HG02852 (cell line): ENCODE measurements at regions not wholly inside any gene's neighbourhood (a gene's known extent, or its start where the extent isn't known, plus 50 kb on each side); places are given as distances from the start of the nearest gene placed in this dataset.
"Not testable (repeated sequence)": the region's sequence is repeated elsewhere in the genome, so short reads cannot be mapped to it uniquely, and the experiment has no call there.

Experiments used
- ATAC-seq: cut with Tn5 transposase; IDR thresholded peaks from one replicate; pipeline ENCODE4 v1.9.1; 2021; ENCODE audit warnings: mild to moderate bottlenecking, moderate library complexity; ENCODE audit not compliant: unreplicated experiment

DNA sequence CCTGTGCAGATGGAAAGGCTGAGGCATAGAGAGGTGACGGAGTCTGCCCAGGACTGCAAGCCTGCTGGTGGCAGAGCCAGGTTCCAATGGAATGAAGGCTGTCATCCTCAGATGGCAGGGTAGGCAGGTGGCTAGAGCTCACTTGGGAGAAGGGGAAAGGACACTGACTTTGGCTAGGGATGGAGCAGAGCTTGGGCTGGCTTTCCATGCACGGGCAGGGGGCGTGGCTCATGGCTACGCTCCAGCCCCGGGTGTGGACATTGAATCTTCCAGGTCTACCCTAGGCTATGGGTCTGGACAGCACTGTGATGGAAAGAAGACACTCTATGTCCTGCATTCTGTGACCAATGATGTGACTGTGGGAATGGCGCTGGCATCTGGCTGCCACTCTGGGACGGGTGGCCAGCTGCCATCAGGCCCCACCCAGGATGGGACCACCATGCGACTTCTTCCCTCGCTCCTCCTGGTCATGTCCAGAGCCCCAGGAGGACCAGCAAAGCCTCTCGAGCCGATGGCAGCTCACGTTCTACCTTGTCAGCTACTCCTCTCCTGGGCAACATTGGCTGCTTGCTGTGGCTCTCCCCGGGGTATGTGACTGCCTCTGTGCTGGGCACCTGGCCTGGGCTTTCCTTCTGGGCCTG lies 398.7 kb downstream of the TMEM121 start:
- no peak for ATAC-seq

DNA sequence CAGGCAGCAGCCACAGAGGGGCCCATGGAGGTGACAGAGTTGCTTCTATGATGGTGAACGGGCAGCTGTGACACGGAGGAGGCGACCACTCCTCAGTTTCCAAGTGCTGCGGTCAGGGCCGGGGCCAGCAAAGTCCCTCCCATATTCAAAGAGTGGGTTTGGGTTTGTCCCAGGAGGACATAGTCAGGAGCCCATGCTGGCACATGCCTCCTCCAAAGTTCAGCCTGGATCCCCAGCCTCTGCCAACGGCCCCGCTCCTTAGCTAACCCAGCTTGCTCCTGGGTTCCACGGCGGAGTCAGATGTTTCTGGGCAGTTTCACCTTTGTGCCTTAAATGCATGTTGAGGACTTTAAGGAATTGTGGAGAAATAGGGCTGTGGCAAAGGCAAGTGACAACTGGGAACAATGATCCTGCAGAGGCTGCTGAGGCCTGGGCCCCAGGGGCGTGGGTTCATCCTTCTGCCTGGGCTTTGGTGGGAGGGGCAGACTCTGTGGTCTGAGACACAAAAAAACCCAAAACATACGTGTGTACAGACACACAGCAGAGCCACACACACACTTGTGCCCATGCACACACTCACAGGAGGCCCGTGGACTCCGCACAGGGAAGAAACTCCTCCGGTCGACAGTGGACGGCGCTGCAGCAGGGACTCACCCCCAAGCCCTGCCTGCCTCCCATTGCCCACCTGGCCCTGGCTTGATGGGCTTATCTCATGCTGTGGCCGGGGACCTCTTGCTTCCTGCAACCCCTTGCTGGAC lies 399.4 kb downstream of the TMEM121 start:
- ATAC-seq, result no peak

DNA sequence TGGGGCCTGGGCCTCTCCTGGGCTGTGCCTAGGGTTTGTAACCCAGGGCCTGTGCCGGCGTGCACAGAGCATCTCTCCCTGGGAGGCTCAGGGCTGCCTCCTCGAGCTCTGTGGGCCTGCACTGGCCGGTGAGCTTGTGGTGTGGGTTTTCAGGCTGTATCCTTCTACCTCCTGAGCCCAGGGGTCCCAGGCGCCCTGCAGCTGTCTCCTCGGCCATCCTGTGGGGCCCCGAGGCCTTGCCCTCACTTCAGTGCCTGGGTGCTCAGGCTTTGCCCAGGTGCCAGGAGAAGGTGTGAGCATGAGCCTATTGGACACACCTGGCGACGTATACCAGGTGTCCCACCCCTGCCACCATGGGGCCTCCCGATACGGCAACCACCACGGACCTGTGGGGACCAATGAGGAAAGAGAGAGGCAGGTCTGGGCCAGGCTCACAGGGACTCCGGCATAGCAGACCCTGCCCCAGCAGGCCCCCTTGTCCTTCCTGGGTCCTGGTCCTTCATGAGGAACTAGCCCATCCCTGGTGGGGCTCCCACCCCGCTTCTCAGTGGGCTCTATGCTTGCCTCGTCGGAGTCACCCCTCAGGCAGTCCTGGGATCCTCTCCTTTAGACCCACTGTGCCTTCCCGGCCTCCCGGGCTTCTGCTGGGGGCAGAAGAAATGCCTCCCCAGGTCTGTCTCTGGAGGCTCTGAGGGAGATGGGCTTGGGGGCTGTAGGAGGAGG lies 400.2 kb downstream of the TMEM121 start:
- ATAC-seq, result no peak

DNA sequence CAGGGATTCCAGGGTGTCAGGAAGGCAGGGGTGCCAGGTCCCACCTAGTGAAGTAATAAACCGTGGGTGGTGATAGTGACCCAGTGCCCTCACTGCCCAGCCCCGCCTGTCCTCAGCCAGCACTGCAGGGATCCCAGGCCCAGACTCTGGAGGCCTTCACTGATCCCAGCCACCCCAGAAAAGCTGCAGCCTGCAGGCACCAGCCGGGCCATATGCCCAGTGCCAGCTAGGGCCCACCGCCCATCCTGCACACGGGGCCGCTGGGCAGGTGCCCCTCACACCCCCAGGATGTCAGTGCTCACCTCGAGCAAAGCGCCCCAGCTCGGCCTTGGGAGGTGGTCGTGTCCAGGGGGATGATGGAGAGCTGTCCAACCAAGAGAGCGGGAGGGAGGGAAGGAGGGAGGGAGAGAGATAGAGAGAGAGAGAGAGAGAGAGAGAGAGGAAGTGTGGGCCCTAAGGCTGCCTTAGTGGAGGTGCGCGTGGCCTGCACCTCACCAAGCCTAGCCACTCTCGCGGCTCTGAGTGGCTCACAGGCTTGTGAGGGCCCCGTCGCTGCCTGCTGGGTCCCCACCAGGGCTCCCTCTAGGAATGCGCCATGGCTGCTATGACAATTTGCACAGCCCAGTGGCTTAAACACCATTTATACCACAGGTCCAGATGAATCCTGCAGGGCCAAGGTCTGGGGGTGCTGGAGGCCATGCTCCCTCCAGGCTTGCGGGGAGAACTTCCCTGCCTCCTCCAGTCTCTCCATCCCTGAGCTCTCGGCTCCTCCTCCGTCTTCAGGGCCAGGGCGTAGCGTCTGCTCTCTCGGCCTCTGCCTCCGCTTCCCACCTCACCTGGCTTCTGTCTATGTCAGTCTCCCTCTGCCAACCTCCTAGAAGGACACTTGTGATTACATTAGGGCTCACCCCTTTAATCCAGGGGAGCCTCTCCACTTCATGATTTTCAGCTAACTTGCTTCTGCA lies 401.0 kb downstream of the TMEM121 start:
- no peak for ATAC-seq

DNA sequence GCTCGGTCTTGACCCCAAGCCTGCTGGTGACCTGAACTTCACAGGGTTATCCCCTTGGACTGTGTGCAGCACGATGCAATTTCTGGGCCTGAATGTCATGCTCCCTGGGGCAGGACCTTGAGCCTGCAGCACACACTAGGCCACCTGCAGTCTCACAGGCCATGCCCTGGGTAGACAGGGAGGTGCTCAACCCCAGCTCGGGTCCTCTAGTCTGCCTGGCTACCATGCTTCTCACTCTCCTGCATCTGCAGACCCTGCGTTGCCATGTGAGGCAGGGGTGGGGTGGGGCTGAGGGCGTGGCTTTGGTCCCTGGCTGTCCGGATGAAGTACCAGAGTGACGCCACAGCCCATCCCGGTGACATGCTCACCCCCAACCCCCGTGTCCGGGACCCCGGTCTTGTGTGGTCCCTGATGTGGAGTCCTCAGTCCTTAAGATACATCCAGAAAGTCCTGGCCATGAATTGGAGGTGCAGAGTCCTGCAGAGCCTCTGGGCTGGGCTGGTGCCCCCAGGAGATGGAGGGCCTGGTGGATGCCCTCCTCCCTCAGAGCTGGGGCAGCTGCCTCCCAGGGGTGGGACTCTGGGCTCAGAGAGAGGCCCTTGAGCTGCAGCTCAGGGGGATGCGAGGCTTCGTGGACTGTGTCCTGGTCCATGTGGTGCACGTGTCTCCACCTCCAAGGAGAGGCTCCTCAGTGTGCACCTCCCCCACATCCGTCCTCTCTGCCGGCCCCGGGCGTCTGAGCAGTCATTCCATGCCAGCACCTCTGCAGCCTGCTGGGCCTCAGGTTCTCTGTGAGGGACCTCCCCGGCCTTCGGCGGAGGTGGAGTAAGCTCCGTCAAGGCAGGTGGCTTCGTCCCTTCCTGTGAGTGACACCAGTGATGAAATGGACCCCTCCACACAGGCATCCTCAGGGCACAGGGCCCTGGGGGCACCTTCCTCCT lies 402.1 kb downstream of the TMEM121 start:
- not testable (repeated sequence) for ATAC-seq

DNA sequence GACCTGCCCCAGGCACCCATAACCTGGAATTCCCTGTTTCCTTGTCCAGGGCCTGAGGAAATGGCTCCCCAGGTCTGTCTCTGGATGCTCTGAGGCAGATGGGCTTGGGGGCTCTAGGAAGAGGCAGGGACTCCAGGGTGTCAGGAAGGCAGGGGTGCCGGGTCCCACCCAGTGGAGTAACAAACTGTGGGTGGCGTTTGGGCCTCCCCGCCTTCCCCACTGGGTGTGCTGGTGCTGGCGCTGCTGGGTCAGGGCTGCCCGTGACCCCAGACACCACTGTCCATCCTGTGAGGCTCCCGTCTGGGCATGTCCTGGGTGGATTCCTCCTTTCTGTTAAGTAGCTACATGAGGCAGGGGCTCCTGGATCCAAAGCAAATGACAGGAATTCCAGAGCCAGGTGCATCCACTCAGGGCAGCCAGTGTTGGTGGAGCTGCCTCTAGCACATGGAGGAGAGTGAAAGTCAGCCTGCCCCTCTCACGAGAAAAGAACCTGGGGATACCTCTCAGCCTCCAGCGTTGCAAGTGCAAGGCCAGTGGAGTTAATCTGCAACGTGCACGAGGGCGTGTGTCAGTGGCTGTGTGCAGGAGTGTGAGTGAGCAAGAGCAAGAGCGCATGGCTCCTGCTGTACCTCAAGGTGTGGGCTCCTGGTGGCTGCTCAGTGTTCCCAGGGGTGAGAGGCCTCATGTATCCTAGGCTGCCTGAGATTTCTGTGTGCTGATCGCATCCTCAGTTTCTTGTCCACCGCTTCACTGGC lies 403.1 kb downstream of the TMEM121 start:
- ATAC-seq, result no peak

DNA sequence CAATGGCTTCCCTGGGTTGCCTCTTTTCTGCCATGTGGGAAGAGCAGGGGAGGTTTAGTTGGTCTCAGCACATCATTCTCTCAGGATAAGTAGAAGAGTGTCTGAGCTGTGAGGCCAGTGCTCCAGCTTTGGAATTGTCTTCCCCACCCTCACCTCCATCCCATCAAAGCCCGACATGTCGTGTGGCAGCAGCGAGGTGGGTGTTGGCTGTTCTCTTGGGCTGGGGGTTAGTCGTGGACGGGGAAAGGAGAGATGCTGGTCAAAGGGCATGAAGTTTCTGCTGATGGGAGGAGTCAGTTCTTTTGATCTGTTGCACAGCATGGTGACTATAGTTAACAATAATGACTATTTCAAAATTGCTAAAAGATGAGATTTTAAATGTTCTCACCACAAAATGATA lies 404.2 kb downstream of the TMEM121 start:
- no peak for ATAC-seq

DNA sequence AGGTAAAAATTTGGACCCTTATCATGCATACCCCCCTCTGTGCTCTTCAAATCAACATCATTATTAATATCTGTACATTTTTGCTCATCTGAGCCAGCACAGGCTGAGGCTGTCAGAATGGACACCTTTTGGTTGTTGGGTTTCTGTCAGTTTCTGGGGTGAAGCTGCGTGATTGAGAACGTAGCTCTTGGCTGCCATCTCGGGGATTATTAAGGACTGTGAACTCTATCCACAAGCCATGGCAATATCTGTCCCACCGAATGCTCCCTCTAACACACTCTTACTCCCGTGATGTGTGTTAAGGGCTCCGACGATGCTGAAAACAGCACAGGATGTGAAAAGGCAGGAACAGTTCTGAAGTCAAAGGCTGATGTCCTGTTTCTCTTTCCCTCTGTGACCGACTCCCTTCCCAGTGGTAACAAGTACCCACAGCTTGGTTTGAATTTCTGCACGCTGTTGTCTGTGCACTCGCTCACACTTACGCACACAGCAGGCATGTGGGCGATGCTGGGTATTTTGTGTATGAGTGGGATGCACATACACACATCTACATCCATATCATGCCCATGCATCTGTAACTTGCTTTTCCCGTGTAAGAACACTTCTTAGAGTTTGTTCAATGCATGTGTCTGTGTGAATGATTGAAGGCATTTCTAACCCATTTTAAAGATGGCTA lies 405.6 kb downstream of the TMEM121 start:
- ATAC-seq, result no peak

DNA sequence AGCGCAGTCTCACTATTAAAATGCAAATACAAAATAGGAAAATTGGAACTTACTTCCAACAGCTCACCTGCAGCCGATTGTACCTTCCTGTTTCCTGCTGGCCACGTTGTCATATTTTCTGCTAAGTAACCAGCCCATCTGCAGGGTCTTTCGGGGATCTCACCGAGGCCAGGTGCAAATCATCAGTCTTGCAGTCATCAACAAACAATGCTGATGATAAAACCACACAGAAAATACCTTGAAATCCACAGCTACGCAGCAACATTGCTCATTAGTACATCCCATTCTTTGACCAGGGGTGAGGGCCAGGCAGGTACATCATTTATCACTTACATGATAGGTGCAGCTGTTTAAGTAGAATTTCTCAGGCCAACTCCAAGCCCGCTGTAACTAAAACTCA lies 406.9 kb downstream of the TMEM121 start:
- ATAC-seq, result no peak

DNA sequence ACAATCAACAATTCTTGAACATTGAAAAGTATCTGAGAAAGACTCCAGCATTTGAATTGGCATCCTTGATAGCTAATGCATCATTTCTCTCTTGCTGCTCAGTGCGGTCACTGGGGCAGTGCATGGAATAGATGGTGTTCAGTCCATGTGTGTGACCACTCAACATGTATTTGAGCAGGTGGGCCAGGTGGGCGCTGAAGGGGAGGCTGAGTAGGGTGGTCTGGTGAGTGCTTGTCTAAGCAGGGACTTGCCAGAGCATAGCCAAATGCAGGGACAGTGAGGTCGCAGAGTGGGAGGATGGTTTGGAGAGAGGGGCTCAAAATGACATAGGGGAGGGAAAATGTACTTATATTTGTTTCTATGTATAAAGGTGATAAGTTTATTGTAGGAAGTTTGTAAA lies 409.0 kb downstream of the TMEM121 start:
- ATAC-seq, result no peak

DNA sequence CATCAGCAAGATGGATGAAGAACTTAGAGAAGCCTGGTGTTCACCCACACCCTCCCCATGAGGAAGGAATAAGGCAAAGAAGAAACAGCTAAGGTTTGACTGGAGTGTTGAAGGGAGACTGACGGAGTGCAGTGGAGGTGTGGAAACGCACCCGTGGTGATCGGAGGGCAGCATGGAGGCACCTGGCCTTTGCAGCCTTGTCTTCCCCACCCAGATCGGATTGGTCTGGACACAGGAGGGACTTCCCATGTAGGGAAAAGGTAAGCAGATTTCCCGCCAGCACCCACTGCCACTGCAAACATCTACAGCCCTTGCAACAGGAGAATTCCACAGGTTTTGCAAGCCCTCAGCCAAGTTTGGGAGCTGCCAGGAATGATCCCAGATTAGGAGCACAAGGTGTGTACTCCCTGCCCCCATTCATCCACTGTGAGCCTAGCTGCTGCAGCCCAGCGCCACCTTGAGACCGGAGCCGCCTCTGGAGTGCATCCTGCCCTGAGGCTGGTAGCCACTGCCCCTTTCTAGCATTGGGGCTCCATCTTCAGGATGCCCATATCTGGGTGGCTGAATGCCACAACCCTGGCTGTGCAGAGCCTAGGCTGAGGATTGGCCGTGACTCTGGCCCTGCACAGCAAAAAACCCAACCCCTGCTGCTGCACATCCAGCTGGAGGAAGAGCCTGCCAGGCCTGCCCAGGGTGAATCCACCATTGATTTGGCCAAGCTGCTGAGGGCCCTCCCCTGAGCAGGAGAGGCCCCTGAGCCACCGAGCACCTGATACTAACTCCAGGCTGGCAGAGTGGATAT lies 411.1 kb downstream of the TMEM121 start:
- ATAC-seq, result no peak

DNA sequence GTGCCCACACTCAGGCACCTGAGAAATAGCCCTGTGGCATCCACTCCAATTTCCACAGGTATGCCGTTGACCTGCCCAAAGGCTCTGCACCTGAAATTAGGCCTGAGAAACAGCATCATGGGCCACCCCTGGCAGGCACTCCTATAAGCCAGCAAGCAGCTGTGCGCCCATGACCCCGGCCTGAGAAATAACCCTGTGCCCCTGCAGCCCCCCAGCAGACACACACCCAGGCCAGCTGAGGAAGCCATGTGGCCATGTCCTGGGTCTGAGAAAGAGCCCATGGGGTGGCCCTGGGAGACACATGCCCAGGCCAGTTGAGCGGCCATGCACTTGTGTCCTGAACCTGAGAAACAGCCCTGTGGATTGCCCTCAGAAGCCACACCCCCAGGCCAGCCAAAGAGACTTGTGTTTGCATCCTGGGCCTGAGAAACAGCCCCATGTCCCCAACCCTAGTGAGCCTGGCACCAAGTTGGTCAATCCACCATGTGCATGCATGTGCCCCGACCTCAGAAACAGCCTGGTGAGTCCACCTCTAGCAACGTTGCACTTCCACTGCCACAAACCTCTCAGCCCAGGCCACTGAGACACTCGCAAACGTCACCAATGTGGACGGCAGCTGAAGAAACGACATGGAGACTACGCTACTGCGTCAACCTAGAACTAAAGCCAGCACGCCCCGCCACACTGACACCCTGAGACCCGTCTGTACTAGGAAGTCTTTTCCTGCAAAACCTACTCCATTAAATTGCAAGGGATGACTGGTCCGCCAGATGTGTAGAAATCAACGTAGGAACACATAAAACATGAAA lies 411.9 kb downstream of the TMEM121 start:
- no peak for ATAC-seq

DNA sequence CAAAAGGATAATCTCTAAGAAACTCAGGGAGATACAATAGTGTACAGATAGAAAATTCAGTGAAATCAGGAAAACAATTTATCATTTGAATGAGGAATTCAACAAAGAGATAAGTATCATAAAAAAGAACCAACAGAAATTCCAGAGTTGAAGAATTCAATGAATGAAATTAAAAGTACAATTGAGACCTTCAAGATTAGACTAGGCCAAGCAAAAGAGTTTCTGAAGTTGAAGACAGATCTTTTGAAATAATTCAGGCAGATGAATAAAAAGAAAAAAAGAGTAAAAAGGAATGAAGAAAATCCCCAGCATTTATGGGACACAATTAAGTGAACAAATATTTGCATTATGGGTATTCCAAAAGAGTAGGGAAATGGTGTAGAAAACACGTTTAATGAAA lies 412.6 kb downstream of the TMEM121 start:
- ATAC-seq, result no peak

DNA sequence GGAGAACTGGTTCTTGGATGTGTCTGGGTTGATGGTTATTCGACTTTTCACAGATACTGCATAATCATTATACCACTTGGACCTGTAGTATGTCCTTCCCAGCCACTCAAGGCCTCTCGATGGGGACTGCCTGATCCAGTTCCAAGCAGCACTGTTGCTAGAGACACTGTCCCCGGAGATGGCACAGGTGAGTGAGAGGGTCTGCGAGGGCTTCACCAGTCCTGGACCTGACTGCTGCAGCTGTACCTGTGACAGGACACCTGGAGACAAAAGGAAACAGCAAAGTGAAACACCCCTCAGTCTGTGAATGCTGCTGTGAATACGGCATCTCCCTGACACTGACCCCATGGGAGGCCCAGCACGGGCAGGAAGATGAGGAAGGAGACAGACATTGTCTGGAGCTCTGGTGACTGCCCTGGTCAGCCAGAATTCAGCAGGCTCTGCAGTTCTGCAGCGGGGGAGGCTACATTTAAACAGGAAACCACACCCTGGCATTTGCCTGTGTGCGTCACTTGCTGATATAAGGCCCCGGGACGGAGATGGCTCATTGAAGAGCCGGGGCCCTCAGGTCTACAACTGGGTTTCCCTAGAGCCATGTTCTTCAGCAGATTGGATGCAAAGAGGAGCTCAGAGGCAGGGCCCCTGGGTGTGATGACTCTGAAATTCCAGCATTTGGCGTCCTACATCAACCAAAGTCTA lies 413.6 kb downstream of the TMEM121 start:
- ATAC-seq, result no peak

DNA sequence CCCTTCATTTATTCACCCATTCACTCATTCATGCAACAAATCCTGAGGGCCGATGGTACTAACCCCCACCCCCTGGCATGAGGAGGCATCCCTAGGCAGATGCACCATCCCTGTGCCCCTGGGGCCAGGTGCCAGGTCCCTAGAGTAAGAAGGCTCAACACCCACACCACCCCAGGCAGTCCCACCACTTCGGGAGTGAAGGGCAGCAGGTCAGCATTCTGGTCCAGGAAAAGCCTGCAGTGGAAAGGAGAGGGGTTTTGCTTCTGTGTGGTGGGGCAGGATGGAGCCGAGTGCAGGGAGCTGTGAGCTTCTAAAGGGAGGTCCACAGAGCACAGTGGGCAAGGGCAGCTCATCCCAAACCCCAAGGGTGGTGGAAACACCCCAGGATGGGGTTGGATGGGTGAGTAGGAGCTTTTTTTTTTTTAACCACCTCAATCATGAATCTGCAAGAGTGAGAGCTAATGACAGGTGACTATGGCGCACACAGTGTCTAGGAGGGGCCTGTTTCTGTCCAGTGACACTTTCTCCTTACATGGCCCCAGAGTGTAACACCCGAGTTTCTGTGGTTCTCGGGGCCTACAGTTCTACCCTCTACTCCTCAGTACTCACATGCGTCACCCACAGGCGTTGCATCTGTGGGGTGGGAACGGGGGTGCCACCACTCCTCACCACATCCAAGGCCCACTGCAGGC lies 414.3 kb downstream of the TMEM121 start:
- ATAC-seq, result no peak
